Activated CD8-positive, alpha-beta T cell treated with anti-CD3 and anti-CD28 coated beads for 36 hours (primary cell): ENCODE measurements at regions not wholly inside any gene's neighbourhood (a gene's known extent, or its start where the extent isn't known, plus 50 kb on each side); places are given as distances from the start of the nearest gene placed in this dataset.

Experiments
- ATAC-seq: fragments of 200-7000 bp; cut with Tn5 transposase; one replicate; pipeline ENCODE4 v1.10.0; 2021; ENCODE audit warnings: mild to moderate bottlenecking, moderate library complexity
- CTCF ChIA-PET: fragments of 350-600 bp; sonication (Branson Sonifier 250); formaldehyde crosslinking; loops from one replicate; lab custom pipeline; 2021; ENCODE audit warnings: antibody characterized with exemption; lab: Charles Lee
- POLR2A ChIA-PET: fragments of 350-600 bp; sonication (Branson Sonifier 250); formaldehyde crosslinking; loops from one replicate; lab custom pipeline; 2021; ENCODE audit warnings: antibody characterized with exemption; lab: Charles Lee
- DNase-seq: peaks from one replicate; pipeline ENCODE4 v3.0.0-alpha.2; 2020
- H3K27ac Mint-ChIP-seq: one replicate; pipeline ENCODE4 v1.8.0; 2021; ENCODE audit warnings: mild to moderate bottlenecking, mixed read lengths
- H3K27me3 Mint-ChIP-seq: one replicate; pipeline ENCODE4 v1.8.0; 2021; ENCODE audit warnings: mixed read lengths
- H3K36me3 Mint-ChIP-seq: one replicate; pipeline ENCODE4 v1.8.0; 2021; ENCODE audit warnings: low read depth, mixed read lengths
- H3K4me1 Mint-ChIP-seq: one replicate; pipeline ENCODE4 v1.8.0; 2021; ENCODE audit warnings: low read depth, mixed read lengths
- H3K4me3 Mint-ChIP-seq: one replicate; pipeline ENCODE4 v1.8.0; 2021; ENCODE audit warnings: mild to moderate bottlenecking, moderate library complexity, mixed read lengths
- H3K9me3 Mint-ChIP-seq: one replicate; pipeline ENCODE4 v1.8.0; 2021; ENCODE audit warnings: mixed read lengths
- CTCF ChIP-seq: fragments of 200-600 bp; IDR thresholded peaks from one replicate; pipeline ENCODE4 v1.8.0; 2022; ENCODE audit warnings: antibody characterized with exemption, mild to moderate bottlenecking
- intact Hi-C: fragments of 100-400 bp; cut with micrococcal nuclease; formaldehyde crosslinking; loops from one replicate; pipeline ENCODE4 v1.10.0; 2022

- no peaks in the 10 kb centered on the region for H3K27me3 Mint-ChIP-seq
- no peaks in the 10 kb centered on the region for H3K9me3 Mint-ChIP-seq
- ChIA-PET POLR2A (no interaction called here), CTCF (no interaction called here)
- ATAC-seq (no peak), DNase-seq (no peak)
- H3K27ac Mint-ChIP-seq = no peak overlapping the region
- no peaks in the 10 kb centered on the region for H3K4me1 Mint-ChIP-seq
- no peaks in the 10 kb centered on the region for H3K36me3 Mint-ChIP-seq
- intact Hi-C loops = no loop called here
- H3K4me3 Mint-ChIP-seq = no peak overlapping the region
- TF ChIP-seq CTCF = no peak
Observed at GRCh38 chr4:23674694-23675093, 215.2 kb downstream of the PPARGC1A start.

DNA sequence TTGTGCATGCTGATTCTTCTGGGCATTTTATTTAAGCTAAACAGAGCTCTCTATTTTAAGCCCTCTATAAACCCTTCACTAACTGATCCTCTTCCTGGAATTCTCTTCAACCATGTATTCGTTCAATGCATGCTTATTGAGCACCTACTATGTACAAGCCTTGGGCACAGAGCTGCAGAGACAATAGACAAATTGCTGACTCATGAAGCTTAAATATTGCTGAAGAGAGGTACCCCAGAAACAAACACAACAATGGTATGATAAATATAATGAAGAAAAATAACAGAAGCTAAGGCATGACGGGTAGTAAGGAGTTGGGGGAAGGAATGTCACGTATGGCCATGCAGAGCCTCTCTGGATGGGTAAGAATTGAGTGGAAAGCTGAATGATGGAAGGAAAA lies 222.2 kb downstream of the PPARGC1A start:
- no peak for DNase-seq
- Mint-ChIP-seq H3K36me3 (no peaks in the 10 kb centered on the region), H3K27ac (no peak overlapping the region), H3K4me3 (no peak overlapping the region), H3K27me3 (no peaks in the 10 kb centered on the region), H3K9me3 (peaks cover 7% of the 10 kb centered on the region), H3K4me1 (no peaks in the 10 kb centered on the region)
- ChIA-PET POLR2A (no interaction called here), CTCF (no interaction called here)
- intact Hi-C loops = no loop called here
- ATAC-seq = no peak
- TF ChIP-seq CTCF = no peak

DNA sequence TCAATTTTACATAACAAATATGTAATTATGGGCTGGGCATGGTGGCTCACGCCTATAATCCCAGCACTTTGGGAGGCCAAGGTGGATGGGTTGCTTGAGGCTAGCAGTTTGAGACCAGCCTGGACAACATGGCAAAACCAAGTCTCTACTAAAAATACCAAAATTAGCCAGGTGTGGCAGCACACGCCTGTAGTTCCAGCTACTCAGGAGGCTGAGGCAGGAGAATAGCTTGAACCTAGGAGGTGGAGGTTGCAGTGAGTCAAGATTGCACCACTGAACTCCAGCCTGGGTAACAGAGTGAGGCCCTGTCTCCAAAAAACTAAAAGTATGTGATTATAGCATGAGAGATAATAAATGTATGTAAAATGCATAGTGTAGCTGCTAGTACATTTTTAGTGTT lies 229.0 kb downstream of the PPARGC1A start:
- no peak for ATAC-seq
- DNase-seq = no peak
- Mint-ChIP-seq H3K36me3 (no peaks in the 10 kb centered on the region), H3K4me1 (no peaks in the 10 kb centered on the region), H3K27me3 (no peaks in the 10 kb centered on the region), H3K27ac (no peak overlapping the region), H3K4me3 (no peak overlapping the region), H3K9me3 (peaks cover 5% of the 10 kb centered on the region)
- TF ChIP-seq CTCF = no peak
- intact Hi-C loops = no loop called here
- ChIA-PET POLR2A (no interaction called here), CTCF (no interaction called here)

DNA sequence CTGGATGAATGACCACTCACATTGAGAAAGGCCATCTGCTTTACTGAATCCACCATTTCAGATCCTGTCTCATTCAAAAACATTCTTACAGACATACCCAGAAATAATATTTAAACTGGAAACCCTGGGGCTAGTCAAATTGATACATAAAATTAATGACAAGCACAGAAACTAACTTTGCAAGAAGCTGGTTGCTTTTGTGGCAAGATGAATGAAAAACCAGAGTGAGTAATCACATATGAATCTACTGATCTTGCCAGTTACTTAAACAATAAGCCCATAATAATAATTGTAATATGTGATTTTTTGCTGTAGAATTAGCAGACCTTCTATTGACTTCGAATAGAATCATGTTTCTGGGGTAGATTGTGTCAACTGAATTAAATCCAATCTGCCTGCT lies 235.1 kb downstream of the PPARGC1A start:
- no peak for ATAC-seq
- DNase-seq = no peak
- H3K4me1 Mint-ChIP-seq = no peaks in the 10 kb centered on the region
- no peak for TF ChIP-seq CTCF
- CTCF ChIA-PET = no interaction called here
- H3K27me3 Mint-ChIP-seq = no peaks in the 10 kb centered on the region
- H3K27ac Mint-ChIP-seq = no peak overlapping the region
- no peaks in the 10 kb centered on the region for H3K36me3 Mint-ChIP-seq
- H3K9me3 Mint-ChIP-seq = peaks cover 9% of the 10 kb centered on the region
- no peak overlapping the region for H3K4me3 Mint-ChIP-seq
- intact Hi-C loops = no loop called here
- POLR2A ChIA-PET = no interaction called here

- Mint-ChIP-seq H3K27ac (no peak overlapping the region), H3K27me3 (no peaks in the 10 kb centered on the region), H3K4me1 (no peaks in the 10 kb centered on the region), H3K9me3 (peaks cover 9% of the 10 kb centered on the region), H3K4me3 (no peak overlapping the region), H3K36me3 (no peaks in the 10 kb centered on the region)
- ATAC-seq = no peak
- TF ChIP-seq CTCF = no peak
- ChIA-PET POLR2A (no interaction called here), CTCF (no interaction called here)
- intact Hi-C loops = no loop called here
- DNase-seq = no peak
Observed at GRCh38 chr4:23648854-23649596, 240.8 kb downstream of the PPARGC1A start.
